Ascending aorta (tissue), 2 donors: ENCODE measurements at regions not wholly inside any gene's neighbourhood (a gene's known extent, or its start where the extent isn't known, plus 50 kb on each side); places are given as distances from the start of the nearest gene placed in this dataset.
"Not testable (repeated sequence)": the region's sequence is repeated elsewhere in the genome, so short reads cannot be mapped to it uniquely, and the experiment has no call there.

Experiments
- DNase-seq, 2 donors: peaks; one replicate each; pipeline ENCODE4 v3.0.0-alpha.2; 2019; ENCODE audit warnings: low spot score in 2 of 2
- H3K27ac ChIP-seq, 2 donors: fragments of 200-600 bp; sonication (generic); one replicate each; pipeline ENCODE4 v1.5.1; 2016 to 2017; ENCODE audit warnings: mild to moderate bottlenecking in 1 of 2
- H3K27me3 ChIP-seq: fragments of 200-600 bp; sonication (generic); one replicate; pipeline ENCODE4 v1.5.1; 2017
- H3K36me3 ChIP-seq, 2 donors: fragments of 200-600 bp; sonication (generic); one replicate each; pipeline ENCODE4 v1.5.1; 2016
- H3K4me1 ChIP-seq, 2 donors: fragments of 200-600 bp; sonication (generic); one replicate each; pipeline ENCODE4 v1.5.1; 2016 to 2017; ENCODE audit warnings: mild to moderate bottlenecking in 1 of 2
- H3K4me3 ChIP-seq, 2 donors: fragments of 200-600 bp; sonication (generic); one replicate each; pipeline ENCODE4 v1.5.1; 2016 to 2017; ENCODE audit warnings: mild to moderate bottlenecking in 1 of 2
- H3K9me3 ChIP-seq, 2 donors: fragments of 200-600 bp; sonication (generic); one replicate each; pipeline ENCODE4 v1.5.1; 2016
- CTCF ChIP-seq, 3 experiments: fragments of 200-600 bp in 2 of 3; fragments of 450-650 bp in 1 of 3; sonication (generic) in 2 of 3; IDR thresholded peaks; one replicate each; pipeline ENCODE4 v1.5.1; 2016 to 2019; ENCODE audit warnings: antibody characterized with exemption in 3 of 3, mild to moderate bottlenecking in 1 of 3, moderate library complexity in 1 of 3
- intact Hi-C: fragments of 100-400 bp; cut with DNase I; formaldehyde crosslinking; loops from one replicate; pipeline ENCODE4 v1.15.1; 2023

- H3K27me3 ChIP-seq, result no peaks in the 10 kb centered on the region
- no peaks in the 10 kb centered on the region for H3K4me1 ChIP-seq
- H3K4me3 ChIP-seq, result no peak overlapping the region
- intact Hi-C loops, result no loop called here
- no peak overlapping the region for H3K27ac ChIP-seq
- DNase-seq, result no peak
- no peaks in the 10 kb centered on the region for H3K36me3 ChIP-seq
- no peak for TF ChIP-seq CTCF (IDR thresholded peaks at IDR 0.05)
- H3K9me3 ChIP-seq, result no peaks in the 10 kb centered on the region
These were observed 277.4 kb upstream of the CNR1 start for GRCh38 chr6:88443554-88443953.

GRCh38 chr6:88442737-88443136 is 276.6 kb upstream of the CNR1 start:
- no peak overlapping the region for H3K4me3 ChIP-seq
- H3K27me3 ChIP-seq, result no peaks in the 10 kb centered on the region
- H3K36me3 ChIP-seq, result no peaks in the 10 kb centered on the region
- no peak overlapping the region for H3K27ac ChIP-seq
- no peaks in the 10 kb centered on the region for H3K4me1 ChIP-seq
- no peaks in the 10 kb centered on the region for H3K9me3 ChIP-seq
- DNase-seq, result no peak
- TF ChIP-seq CTCF (IDR thresholded peaks at IDR 0.05), result no peak
- intact Hi-C loops, result no loop called here

- H3K27me3 ChIP-seq, result no peaks in the 10 kb centered on the region
- H3K4me3 ChIP-seq, result no peak overlapping the region
- no peaks in the 10 kb centered on the region for H3K36me3 ChIP-seq
- intact Hi-C loops, result no loop called here
- no peaks in the 10 kb centered on the region for H3K9me3 ChIP-seq
- no peaks in the 10 kb centered on the region for H3K4me1 ChIP-seq
- no peak overlapping the region for H3K27ac ChIP-seq
- TF ChIP-seq CTCF (IDR thresholded peaks at IDR 0.05), result no peak
- DNase-seq, result no peak
These were observed 275.2 kb upstream of the CNR1 start for GRCh38 chr6:88441346-88441745.

GRCh38 chr6:88428068-88428467 is 261.9 kb upstream of the CNR1 start:
- no peaks in the 10 kb centered on the region for H3K9me3 ChIP-seq
- no peaks in the 10 kb centered on the region for H3K27me3 ChIP-seq
- no peak overlapping the region for H3K4me3 ChIP-seq
- no peaks in the 10 kb centered on the region for H3K36me3 ChIP-seq
- H3K4me1 ChIP-seq, result no peaks in the 10 kb centered on the region
- H3K27ac ChIP-seq, result no peak overlapping the region
- intact Hi-C loops, result no loop called here
- no peak for DNase-seq
- TF ChIP-seq CTCF (IDR thresholded peaks at IDR 0.05), result no peak

- Histone ChIP-seq H3K4me1 (no peaks in the 10 kb centered on the region), H3K4me3 (no peak overlapping the region), H3K27me3 (no peaks in the 10 kb centered on the region), H3K36me3 (no peaks in the 10 kb centered on the region), H3K9me3 (no peaks in the 10 kb centered on the region), H3K27ac (no peak overlapping the region)
- no peak for TF ChIP-seq CTCF (IDR thresholded peaks at IDR 0.05)
- intact Hi-C loops, result no loop called here
- DNase-seq, result no peak
These were observed 259.9 kb upstream of the CNR1 start for GRCh38 chr6:88426005-88426404.

- no peak for TF ChIP-seq CTCF (IDR thresholded peaks at IDR 0.05)
- Histone ChIP-seq H3K36me3 (no peaks in the 10 kb centered on the region), H3K9me3 (no peaks in the 10 kb centered on the region), H3K27ac (no peak overlapping the region), H3K4me3 (no peak overlapping the region), H3K27me3 (no peaks in the 10 kb centered on the region), H3K4me1 (no peaks in the 10 kb centered on the region)
- intact Hi-C loops, result no loop called here
- no peak for DNase-seq
These were observed 256.7 kb upstream of the CNR1 start for GRCh38 chr6:88422831-88423230.

GRCh38 chr6:88420967-88421488 is 254.9 kb upstream of the CNR1 start:
- H3K4me1 ChIP-seq, H3K27me3 ChIP-seq, DNase-seq, H3K27ac ChIP-seq, intact Hi-C loops, H3K36me3 ChIP-seq, H3K9me3 ChIP-seq, H3K4me3 ChIP-seq: not testable (repeated sequence)

- intact Hi-C loops, H3K27me3 ChIP-seq, H3K4me3 ChIP-seq, H3K27ac ChIP-seq, H3K36me3 ChIP-seq, DNase-seq, H3K9me3 ChIP-seq, H3K4me1 ChIP-seq: not testable (repeated sequence)
These were observed 253.0 kb upstream of the CNR1 start for GRCh38 chr6:88418921-88419810.
